Stimulated activated naive B cell treated with anti-CD40 and anti-IgM and Interleukin-4, amounts not matched to agents 10 μg/mL and 1 μg/mL and 100 μg/mL, for 72 hours (primary cell): ENCODE measurements at regions not wholly inside any gene's neighbourhood (a gene's known extent, or its start where the extent isn't known, plus 50 kb on each side); places are given as distances from the start of the nearest gene placed in this dataset.

Source experiments
- ATAC-seq, 2 donors: fragments of 150-1000 bp; cut with Tn5 transposase; replicated peaks; 2 replicates each; pipeline ENCODE4 v1.10.0; 2021; ENCODE audit warnings: moderate library complexity in 1 of 2
- DNase-seq: peaks from one replicate; pipeline ENCODE4 v3.0.0; 2021
- H3K27ac Mint-ChIP-seq: one replicate; pipeline ENCODE4 v1.8.0; 2022; ENCODE audit warnings: mild to moderate bottlenecking, mixed read lengths
- H3K27me3 Mint-ChIP-seq, 2 donors: one replicate each; pipeline ENCODE4 v1.8.0; 2022; ENCODE audit warnings: mixed read lengths in 2 of 2
- H3K36me3 Mint-ChIP-seq, 2 donors: one replicate each; pipeline ENCODE4 v1.8.0; 2022; ENCODE audit warnings: mixed read lengths in 2 of 2, mild to moderate bottlenecking in 1 of 2
- H3K4me1 Mint-ChIP-seq, 2 donors: one replicate each; pipeline ENCODE4 v1.8.0; 2022; ENCODE audit warnings: mixed read lengths in 2 of 2, mild to moderate bottlenecking in 1 of 2
- H3K4me3 Mint-ChIP-seq, 2 donors: one replicate each; pipeline ENCODE4 v1.8.0; 2022; ENCODE audit warnings: mild to moderate bottlenecking in 2 of 2, mixed read lengths in 2 of 2, moderate library complexity in 1 of 2
- H3K9me3 Mint-ChIP-seq, 2 donors: one replicate each; pipeline ENCODE4 v1.8.0; 2022; ENCODE audit warnings: mixed read lengths in 2 of 2, mild to moderate bottlenecking in 1 of 2

DNA sequence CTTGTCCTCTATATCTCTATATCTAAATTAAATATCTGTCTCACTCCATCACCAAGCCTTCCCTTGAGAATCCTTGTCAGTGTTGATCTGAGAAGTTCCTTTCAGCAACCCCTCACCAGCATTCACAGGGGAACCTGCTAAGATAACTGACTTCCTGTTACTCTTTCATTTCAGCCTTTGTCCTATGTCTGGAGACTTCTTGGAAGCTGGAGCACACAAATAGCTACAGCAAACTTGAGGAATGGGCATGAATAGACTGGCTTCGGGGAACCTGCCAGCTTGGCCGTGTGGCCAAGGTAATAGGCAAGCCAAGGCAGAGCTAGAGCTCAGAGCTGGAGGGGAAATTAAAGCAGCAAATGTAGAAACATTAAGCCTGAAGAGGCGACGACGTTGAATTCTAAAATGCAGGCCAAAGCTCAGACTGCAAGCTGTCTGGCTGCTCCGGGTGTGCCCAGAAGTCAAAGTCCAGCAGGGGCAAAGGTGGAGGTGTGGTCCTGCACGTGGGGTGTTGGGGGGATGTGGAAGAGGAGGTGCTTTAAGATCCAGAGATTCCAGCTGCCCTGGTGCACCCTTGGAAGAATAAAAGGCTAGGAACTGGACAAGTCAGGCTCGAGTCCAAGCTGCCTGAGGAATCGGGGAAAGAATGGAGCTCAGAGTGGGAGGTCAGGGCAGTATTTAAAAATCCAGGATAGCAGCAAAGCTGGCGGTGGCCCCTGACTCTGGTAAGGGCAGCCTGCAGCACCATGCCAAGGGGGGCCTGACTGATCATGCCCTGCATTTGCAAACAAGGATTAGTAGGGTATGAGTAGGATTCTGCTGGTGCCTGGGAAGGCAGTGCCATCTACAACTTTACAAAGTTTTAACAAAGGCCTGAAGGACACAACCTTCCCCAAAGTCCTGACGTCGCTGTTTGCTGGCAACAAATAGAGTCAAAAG, 185.0 kb upstream of the SGK1 start:
- peak overlapping the region; percentile 79 for H3K27ac Mint-ChIP-seq
- H3K36me3 Mint-ChIP-seq, result no peaks in the 10 kb centered on the region
- H3K9me3 Mint-ChIP-seq, result no peaks in the 10 kb centered on the region
- ATAC-seq (no peak), DNase-seq (no peak)
- H3K4me1 Mint-ChIP-seq, result peaks cover 0 to 6% of the 10 kb centered on the region in 2 donors
- H3K4me3 Mint-ChIP-seq, result no peak overlapping the region
- no peaks in the 10 kb centered on the region for H3K27me3 Mint-ChIP-seq

DNA sequence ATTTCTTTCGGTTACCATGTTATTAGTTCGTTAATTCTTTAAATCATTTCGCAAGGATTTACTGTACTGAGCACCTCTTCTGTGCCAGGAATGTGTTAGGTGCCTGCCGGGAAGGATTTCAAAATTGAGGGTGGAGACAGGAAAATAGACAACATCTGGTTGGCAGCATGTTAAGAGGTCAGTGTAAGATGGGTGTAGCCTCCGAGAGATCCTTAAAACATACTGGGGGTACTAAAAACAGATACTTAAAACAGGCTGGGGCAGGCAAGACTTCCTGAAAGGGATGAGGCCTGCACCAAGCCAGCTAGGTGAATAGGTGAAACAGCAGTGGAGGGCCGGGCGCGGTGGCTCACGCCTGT, 178.0 kb upstream of the SGK1 start:
- ATAC-seq, result no peak
- H3K4me3 Mint-ChIP-seq, result no peak overlapping the region
- H3K27ac Mint-ChIP-seq, result no peak overlapping the region
- no peaks in the 10 kb centered on the region for H3K9me3 Mint-ChIP-seq
- H3K36me3 Mint-ChIP-seq, result no peaks in the 10 kb centered on the region
- no peak for DNase-seq
- no peaks in the 10 kb centered on the region for H3K4me1 Mint-ChIP-seq
- no peaks in the 10 kb centered on the region for H3K27me3 Mint-ChIP-seq

- Mint-ChIP-seq H3K27me3 (no peaks in the 10 kb centered on the region), H3K36me3 (no peaks in the 10 kb centered on the region), H3K27ac (no peak overlapping the region), H3K4me1 (no peaks in the 10 kb centered on the region), H3K4me3 (no peak overlapping the region), H3K9me3 (no peaks in the 10 kb centered on the region)
- no peak for ATAC-seq
- no peak for DNase-seq
These were observed 177.4 kb upstream of the SGK1 start for GRCh38 chr6:134495203-134495889.

- ATAC-seq (no peak), DNase-seq (no peak)
- H3K27ac Mint-ChIP-seq, result no peak overlapping the region
- H3K27me3 Mint-ChIP-seq, result no peaks in the 10 kb centered on the region
- H3K4me1 Mint-ChIP-seq, result no peaks in the 10 kb centered on the region
- H3K9me3 Mint-ChIP-seq, result no peaks in the 10 kb centered on the region
- H3K36me3 Mint-ChIP-seq, result no peaks in the 10 kb centered on the region
- no peak overlapping the region for H3K4me3 Mint-ChIP-seq
These were observed 175.9 kb upstream of the SGK1 start for GRCh38 chr6:134493789-134494188.

DNA sequence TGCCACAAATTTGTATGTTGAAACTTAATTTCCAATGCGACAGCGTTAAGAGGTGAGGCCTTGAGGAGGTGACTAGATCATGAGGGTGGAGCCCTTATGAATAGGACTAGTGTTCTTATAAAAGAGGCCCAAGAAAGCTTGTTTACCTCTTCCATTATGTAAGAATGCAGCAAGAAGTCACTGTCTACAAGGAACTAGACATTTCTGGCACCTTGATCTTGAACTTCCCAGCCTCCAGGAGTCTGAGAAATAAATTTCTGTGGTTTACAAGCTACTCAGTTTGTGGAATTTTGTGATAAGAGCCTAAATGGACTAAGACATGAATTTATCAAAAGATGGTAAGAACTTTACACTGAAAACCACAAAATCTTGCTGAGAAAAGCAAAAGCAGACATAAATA, 173.6 kb upstream of the SGK1 start:
- peaks cover 0 to 2% of the 10 kb centered on the region in 2 donors for H3K36me3 Mint-ChIP-seq
- ATAC-seq (no peak), DNase-seq (no peak)
- H3K27me3 Mint-ChIP-seq, result no peaks in the 10 kb centered on the region
- H3K4me1 Mint-ChIP-seq, result no peaks in the 10 kb centered on the region
- no peak overlapping the region for H3K4me3 Mint-ChIP-seq
- peaks cover 0 to 2% of the 10 kb centered on the region in 2 donors for H3K9me3 Mint-ChIP-seq
- H3K27ac Mint-ChIP-seq, result no peak overlapping the region

GRCh38 chr6:134482593-134483270, 164.8 kb upstream of the SGK1 start:
- no peak overlapping the region for H3K27ac Mint-ChIP-seq
- no peaks in the 10 kb centered on the region for H3K36me3 Mint-ChIP-seq
- no peaks in the 10 kb centered on the region for H3K27me3 Mint-ChIP-seq
- no peak for ATAC-seq
- no peak overlapping the region for H3K4me3 Mint-ChIP-seq
- peaks cover 0 to 5% of the 10 kb centered on the region in 2 donors for H3K9me3 Mint-ChIP-seq
- no peak for DNase-seq
- H3K4me1 Mint-ChIP-seq, result peaks cover 5 to 9% of the 10 kb centered on the region in 2 donors

DNA sequence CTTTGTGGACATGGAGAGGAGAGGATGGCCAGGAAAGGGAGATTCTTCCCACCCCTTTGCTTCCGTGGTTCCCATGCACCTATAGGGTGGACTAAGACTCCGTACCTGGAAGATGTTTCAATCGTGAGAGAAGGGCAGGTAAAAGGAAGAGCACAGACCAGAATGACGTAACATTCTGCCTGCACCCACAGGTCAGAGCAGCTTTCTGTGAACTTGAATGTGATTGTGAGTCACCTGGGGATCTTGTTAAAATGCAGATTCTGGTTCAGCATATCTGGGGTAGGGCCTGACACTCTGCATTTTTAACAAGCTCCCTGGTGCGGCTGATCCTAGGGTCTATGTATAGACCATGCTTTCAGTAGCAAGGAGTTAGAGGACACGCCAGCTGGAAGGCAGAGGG, 164.1 kb upstream of the SGK1 start:
- Mint-ChIP-seq H3K27ac (no peak overlapping the region), H3K27me3 (no peaks in the 10 kb centered on the region), H3K4me1 (peaks cover 5 to 9% of the 10 kb centered on the region in 2 donors), H3K4me3 (no peak overlapping the region), H3K9me3 (peaks cover 0 to 5% of the 10 kb centered on the region in 2 donors), H3K36me3 (no peaks in the 10 kb centered on the region)
- ATAC-seq, result no peak
- DNase-seq, result no peak

DNA sequence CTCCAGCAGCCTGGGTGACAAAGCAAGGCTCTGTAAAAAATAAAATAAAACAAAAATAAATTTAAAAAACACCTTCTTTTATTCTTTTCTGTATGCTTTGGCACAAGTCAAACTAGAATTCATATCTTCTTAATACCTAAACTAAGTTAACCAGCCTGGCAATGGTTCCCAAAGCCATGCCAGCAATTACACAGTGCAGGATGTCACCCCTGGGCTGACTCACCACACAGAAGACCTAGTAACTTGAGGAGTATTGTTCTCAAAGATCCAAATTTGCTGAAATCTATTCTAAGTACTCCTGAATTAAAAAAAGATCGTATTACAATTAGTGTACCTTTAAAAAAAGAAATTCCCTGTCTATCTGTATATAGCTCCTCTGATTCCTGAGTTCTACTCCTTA, 162.7 kb upstream of the SGK1 start:
- Mint-ChIP-seq H3K9me3 (peaks cover 0 to 2% of the 10 kb centered on the region in 2 donors), H3K36me3 (no peaks in the 10 kb centered on the region), H3K4me1 (peaks cover 5 to 9% of the 10 kb centered on the region in 2 donors), H3K27me3 (no peaks in the 10 kb centered on the region), H3K4me3 (no peak overlapping the region), H3K27ac (no peak overlapping the region)
- ATAC-seq (no peak), DNase-seq (no peak)

- H3K36me3 Mint-ChIP-seq, result no peaks in the 10 kb centered on the region
- peak; percentile 59 to 60 for ATAC-seq
These were observed 161.0 kb upstream of the SGK1 start for GRCh38 chr6:134478764-134479399.

DNA sequence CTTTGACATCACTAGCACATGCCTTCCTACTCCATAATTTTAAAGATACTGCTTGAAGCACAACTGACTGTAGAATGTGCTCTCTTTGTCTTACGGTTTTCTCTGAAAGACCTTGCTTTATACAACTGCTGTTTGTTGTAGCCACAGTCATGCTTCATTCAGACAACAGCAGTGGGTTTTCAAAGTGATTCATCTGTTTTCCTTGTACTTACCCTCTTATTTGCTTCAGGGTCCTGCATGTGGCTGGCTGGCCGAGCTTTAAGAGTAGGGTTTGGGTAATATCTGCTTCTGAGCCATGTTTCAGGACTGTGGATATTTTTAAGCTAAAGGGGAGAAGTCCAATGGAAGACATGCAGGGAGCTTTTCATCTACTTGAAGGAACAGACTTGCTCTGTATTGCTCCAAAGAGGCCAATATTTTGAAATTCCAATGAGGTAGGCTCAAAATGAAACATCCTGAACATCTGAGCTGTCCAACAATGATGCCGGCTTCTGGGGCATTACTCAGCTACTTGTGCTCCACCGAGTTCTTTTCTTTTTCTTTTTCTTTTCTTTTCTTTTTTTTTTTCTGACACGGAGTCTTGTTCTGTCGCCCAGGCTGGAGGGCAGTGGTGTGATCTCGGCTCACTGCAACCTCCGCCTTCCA, 160.2 kb upstream of the SGK1 start:
- no peak overlapping the region for H3K27ac Mint-ChIP-seq
- ATAC-seq (no peak), DNase-seq (no peak)
- H3K4me3 Mint-ChIP-seq, result no peak overlapping the region
- H3K27me3 Mint-ChIP-seq, result no peaks in the 10 kb centered on the region
- peaks cover 0 to 2% of the 10 kb centered on the region in 2 donors for H3K9me3 Mint-ChIP-seq
- H3K36me3 Mint-ChIP-seq, result no peaks in the 10 kb centered on the region
- H3K4me1 Mint-ChIP-seq, result peaks cover 5 to 9% of the 10 kb centered on the region in 2 donors

More at GRCh38 chr6:134478764-134479399, 161.0 kb upstream of the SGK1 start:
- Mint-ChIP-seq H3K9me3 (peaks cover 0 to 2% of the 10 kb centered on the region in 2 donors), H3K27ac (no peak overlapping the region), H3K4me1 (peaks cover 5 to 9% of the 10 kb centered on the region in 2 donors), H3K27me3 (no peaks in the 10 kb centered on the region), H3K4me3 (no peak overlapping the region)
- no peak for DNase-seq

GRCh38 chr6:134474955-134475354, 157.0 kb upstream of the SGK1 start:
- DNase-seq (no peak), ATAC-seq (no peak)
- Mint-ChIP-seq H3K4me3 (no peak overlapping the region), H3K27ac (no peak overlapping the region), H3K27me3 (no peaks in the 10 kb centered on the region), H3K9me3 (peaks cover 0 to 2% of the 10 kb centered on the region in 2 donors), H3K36me3 (no peaks in the 10 kb centered on the region), H3K4me1 (peaks cover 6 to 9% of the 10 kb centered on the region in 2 donors)

DNA sequence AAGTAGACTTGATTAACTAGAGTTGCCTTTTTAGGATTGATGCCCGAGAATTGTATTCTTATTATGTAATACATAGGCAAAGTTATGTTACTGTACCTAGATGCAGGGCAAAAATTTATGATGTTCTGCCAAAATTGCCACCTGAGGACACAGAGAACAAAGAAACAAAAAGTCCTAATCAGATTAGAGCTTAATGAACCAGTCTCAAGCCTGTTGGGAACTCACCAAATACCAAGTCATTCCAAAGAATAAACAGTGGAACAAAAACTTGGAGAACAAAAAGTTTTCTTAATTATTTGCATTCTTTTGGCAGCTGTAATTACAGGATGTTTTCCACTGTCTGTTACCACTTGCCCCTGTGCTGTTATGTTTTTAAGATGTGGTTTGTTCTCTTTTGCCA, 154.7 kb upstream of the SGK1 start:
- Mint-ChIP-seq H3K27me3 (no peaks in the 10 kb centered on the region), H3K27ac (no peak overlapping the region), H3K36me3 (no peaks in the 10 kb centered on the region), H3K9me3 (peaks cover 0 to 2% of the 10 kb centered on the region in 2 donors), H3K4me3 (no peak overlapping the region), H3K4me1 (peaks cover 0 to 1% of the 10 kb centered on the region in 2 donors)
- DNase-seq, result no peak
- no peak for ATAC-seq

- H3K27ac Mint-ChIP-seq, result no peak overlapping the region
- no peaks in the 10 kb centered on the region for H3K36me3 Mint-ChIP-seq
- H3K4me1 Mint-ChIP-seq, result peaks cover 0 to 1% of the 10 kb centered on the region in 2 donors
- H3K4me3 Mint-ChIP-seq, result no peak overlapping the region
- H3K9me3 Mint-ChIP-seq, result peaks cover 0 to 2% of the 10 kb centered on the region in 2 donors
- DNase-seq, result no peak
- no peaks in the 10 kb centered on the region for H3K27me3 Mint-ChIP-seq
- ATAC-seq, result no peak
These were observed 154.1 kb upstream of the SGK1 start for GRCh38 chr6:134472046-134472445.
